NCI-H82 treated with DMSO at 0.1 percent for 48 hours (cell line): ENCODE measurements at regions not wholly inside any gene's neighbourhood (a gene's known extent, or its start where the extent isn't known, plus 50 kb on each side); places are given as distances from the start of the nearest gene placed in this dataset.
A peak's percentile ranks its signal among the peaks of the same experiment; 100 is the strongest.

Source experiments
- DNase-seq: peaks from one replicate; lab custom pipeline; 2025; ENCODE audit not compliant: unreplicated experiment; lab: John Stamatoyannopoulos, UW

DNA sequence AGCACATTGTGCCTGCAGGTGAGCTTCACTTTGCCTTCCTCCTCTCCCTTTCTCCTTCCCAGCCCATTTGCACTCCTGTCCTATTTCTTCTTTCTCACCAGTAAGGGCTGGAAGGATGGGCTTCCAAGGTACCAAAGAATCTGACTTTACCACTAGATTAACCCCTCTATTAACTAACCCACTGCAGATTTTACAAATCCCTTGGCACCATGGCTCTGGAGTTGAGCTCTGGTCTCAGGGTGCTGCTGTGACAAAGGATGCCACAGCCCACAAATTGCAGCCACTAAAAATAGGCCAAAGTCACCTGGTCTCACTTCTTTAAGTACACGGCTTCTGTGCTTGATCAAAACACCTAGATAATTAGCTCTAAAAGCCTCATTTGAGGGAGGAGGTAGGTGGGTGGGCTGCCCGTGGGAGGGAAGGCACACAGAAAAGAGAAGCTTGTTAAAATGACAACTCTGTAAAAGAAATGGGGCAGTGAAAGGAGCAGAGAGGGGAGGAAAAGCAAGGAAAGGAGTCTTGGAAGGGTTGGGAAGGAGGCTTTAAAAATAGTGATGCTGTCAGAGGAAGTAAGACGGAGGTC is 327.4 kb downstream of the DRD1 start:
- DNase-seq, result no peak

DNA sequence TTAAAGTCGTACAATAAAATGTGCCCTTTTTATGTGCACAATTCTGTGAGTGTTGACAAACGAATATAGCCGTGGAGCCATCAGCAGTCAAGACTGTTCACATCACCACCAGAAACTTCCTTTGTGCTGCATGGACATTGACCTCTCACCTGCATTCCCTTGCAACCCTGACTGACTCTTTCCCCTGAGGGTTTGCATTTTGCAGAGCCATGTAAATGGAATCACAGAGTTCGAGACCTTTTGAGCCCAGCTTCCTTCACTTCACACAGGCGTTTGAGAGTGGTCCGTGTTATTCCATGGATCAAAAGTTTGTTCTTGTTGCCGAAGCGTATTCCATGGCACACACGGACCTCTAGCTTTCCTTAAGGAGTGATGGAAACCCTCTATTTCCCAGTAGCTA is 328.2 kb downstream of the DRD1 start:
- no peak for DNase-seq

DNA sequence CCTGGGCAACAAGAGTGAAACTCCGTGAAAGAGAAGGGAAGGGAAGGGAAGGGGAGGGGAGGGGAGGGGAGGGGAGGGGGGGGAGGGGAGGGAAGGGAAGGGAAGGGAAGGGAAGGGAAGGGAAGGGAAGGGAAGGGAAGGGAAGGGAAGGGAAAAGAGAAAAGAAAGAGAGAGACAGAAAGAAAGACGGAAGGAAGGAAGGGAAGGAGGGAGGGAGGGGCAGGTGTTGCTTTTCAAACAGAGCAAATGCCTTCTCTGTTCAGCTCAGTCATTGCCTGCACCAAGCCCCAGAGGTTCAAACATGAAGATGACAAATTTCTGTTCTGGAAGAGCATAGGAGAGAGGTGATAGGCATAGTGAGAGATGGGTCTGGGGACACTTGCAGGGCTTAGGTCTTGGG is 330.0 kb downstream of the DRD1 start:
- no peak for DNase-seq

DNA sequence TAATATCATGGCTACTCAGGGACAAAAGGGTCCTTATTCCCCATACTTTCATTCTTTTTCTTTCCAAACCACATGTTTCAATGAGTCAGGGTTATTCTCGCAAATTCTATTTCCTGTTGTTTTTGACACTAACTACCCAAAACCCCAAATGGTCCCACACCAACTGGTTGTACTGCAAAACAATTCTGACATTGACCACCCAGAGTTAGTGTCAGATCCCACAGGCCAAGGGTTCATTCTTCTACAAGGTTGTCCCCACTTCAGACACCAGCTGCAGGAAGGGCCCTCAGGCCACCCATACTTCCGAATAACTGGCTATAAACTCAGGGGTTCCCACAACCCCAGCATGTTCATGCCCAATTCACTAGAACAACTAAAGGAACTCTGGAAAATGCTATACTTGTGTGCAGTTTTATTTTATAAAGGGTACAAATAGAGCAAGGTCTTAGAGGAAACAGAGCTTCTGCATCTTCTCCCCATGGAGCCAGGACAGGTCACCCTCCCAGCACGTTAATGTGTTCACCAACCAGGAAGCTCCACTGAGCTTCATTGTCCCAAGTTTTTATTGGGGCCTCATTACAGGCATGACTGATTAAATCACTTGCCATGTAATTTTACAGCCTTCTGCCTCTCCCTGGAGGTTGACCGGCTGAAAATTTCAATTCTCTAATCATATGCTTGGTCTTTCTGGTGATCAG is 334.8 kb downstream of the DRD1 start:
- DNase-seq, result no peak

DNA sequence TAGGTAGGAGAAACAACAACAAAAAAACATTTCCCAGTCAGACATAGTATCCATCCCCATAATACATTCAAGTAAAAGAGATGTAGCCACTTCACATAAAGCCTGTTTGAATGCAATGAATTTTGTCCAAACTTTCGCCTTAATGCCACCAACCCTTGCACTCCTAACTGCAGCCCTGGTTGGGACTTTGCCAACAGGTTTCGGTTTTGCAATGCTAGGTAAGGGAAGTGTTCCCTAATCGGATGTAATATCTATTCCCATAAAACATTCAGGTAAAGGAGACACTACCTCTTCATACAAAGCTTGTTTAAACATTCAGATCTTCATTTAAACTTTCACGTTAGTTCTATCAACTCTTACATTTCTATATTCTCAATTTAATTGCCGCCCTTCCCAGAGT is 336.1 kb downstream of the DRD1 start:
- DNase-seq, result no peak

DNA sequence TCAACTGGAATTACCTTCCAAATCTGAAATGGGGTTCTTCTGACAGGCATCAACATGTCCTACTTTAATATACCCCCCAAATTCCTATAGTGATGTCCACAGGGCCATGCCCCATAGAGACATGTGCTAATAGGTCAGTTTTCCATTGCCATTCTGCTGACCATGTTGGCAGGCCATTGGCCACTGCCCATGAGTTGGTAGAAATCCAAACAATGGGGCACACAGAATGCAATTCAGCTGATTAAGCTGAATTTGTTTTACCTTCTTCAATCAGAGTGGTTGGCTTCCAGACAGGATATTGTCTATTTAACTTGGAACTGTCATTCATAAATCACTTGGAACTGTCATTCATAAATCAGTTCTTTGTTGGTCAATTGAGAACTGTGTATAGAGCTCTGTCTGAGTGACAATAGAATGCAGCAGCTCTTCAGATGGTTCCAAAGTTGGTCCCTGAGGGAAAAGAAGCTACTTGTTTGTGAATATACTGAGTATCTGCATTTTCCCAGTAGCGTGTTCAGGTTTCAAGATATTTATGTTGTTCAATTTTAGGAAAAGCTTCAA is 336.9 kb downstream of the DRD1 start:
- DNase-seq, result no peak

DNA sequence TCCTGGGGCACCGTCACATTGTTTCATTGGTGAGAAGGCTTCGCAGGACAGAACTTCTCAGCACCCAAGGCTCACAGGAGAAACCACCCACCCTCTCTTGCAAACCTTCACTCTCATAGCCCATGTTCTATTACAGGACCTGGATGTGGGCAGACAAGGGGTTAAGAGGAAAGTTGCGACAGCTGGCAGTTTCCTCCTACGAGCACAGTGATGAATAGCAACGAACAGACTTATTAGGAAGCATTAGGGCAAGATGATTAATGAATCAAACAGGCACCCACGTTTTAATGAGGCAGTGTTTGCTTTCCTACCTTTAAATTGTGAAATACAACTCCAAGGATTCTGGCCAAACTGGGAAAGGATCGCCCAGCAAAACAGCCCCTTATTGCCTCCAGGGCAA is 339.3 kb downstream of the DRD1 start:
- peak; percentile 64 for DNase-seq

DNA sequence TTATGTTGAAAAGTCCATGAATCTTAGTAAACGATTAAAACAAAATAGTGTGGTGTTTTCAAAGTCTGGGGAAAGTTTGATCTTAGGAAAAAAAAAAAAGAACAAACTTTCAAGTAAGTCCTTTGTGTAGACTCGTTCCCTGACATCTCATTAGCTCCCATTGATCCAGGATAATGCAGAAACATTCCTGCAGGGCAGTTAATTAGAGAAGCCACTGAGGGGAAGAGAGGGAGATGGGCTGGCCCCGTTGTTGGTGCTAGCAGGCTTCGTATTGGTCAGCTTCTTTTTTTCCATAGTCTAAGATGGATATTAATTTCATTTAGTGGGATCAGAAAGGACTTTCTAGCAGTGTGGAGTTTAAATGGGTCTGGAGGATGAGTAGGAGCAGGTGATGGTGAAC is 340.2 kb downstream of the DRD1 start:
- no peak for DNase-seq

DNA sequence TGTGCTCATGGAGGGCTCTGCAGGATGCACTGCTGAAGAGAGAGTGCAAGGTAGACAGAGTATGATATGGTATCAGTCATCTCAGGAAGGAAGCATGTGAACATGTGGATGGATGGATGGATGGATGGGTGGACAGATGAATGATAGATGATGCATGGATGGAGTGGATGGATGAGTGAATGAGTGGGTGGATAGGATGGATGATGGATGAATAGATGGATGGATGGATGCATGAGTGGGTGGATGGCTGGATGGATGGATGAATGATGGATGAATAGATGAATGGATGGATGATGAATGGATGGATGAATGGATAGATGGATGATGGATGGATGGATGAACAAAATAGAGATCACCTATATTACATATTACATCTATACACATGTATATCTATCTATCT is 341.3 kb downstream of the DRD1 start:
- DNase-seq, result no peak

DNA sequence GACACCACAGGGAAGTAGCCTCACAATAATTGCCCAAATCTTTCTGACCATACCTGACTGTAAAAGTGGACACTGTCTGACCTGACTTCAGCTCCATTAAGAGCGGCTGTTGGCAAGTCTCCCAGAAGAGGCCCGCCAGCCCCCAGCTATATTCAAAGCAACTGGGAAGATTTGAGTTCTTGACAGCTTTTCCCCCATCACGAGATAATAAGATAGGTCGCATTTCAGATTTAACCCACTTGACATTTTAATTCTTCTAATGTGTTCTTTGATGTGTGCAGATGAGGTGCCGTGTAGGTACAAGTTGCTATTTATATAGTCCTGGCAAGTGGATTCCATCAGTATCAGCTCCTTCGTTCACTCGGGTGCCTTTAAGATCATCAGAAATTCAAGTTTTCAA is 345.7 kb downstream of the DRD1 start:
- DNase-seq, result peak; percentile 15

DNA sequence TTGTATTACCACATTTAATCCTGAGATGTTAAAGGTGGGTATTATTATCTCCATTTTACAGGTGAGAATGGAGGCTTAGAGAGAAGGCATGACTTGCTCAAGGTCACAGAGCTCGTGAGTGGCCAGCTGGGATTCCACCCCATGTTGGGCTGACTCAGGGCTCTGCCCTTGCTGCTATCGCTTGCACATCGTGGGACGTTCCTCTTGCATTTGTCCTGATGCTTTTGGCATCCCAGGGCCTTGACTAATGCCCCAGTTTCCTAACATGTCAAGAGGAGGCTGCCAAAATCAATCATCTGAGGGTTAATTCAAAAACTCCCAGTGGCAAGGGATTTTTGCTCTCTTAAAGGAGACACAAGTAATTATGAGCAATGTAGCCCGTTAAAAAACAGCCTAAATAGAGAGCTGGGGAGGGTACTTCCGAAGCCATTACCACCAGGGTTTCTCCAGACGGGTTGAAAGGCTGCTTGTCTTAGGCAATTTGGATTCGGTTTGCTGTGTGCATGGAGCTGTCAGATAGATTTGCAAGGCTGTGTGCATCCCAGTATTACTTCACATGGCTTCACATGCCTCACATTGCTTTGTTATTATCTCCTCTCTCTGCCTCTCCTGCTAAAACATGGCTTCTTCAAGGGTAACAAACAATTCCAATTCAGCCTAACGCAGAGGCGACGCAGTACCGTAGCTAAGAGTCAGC is 347.4 kb downstream of the DRD1 start:
- no peak for DNase-seq

DNA sequence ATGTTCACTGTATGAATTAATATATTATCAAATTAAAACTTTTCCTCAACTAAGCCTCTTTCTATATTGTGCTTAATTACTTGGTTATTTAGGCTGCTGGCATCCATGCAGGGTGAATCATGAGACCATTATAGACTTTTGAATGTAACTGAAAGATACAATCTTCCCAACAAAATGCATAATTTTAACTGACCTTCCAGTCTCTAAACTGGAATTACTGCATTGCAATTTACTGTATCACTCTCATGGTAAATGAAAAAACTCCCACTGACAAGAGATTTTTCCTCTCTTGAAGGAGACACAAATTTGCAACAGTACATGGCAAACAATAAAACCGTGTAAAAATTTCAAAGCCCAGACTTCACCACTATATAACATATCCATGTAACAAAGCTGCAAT is 349.5 kb downstream of the DRD1 start:
- DNase-seq, result no peak

DNA sequence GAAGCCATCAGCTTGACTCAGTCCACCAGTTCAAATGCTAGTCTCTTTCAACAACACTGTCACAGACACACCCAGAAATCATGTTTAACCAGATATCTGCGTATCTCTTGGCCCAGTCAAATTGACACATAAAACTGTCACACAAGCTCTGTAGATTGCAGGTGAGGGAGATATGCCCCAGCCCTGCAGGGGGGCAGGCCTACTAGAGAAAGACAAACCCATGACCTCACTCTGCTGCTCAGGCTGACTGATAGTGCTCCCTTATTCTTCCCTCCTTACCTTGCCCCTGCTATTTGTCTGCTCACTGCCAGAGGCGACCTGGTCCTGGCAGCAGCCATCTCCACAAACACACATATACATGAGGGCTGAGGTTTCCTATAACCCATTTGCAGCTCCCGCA is 351.3 kb downstream of the DRD1 start:
- DNase-seq, result no peak

DNA sequence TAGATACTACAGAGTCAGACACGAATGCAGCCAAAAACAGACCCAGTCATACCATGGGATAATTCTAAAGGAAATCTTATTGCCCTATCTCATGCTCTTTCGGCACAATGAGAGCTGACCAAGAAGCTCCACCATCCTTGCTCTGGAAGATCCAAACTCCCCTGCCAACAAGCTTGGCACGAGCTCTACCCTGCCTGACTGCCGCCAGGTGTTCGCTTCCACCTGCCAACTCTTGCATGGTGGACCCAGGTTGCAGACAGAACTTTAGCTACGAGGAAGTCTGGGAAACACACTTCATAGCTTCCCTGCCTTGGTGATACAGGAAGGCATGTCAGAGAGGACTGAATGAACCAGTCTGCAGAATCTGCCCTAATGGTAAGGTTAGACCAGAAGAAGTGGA is 355.0 kb downstream of the DRD1 start:
- DNase-seq, result no peak

DNA sequence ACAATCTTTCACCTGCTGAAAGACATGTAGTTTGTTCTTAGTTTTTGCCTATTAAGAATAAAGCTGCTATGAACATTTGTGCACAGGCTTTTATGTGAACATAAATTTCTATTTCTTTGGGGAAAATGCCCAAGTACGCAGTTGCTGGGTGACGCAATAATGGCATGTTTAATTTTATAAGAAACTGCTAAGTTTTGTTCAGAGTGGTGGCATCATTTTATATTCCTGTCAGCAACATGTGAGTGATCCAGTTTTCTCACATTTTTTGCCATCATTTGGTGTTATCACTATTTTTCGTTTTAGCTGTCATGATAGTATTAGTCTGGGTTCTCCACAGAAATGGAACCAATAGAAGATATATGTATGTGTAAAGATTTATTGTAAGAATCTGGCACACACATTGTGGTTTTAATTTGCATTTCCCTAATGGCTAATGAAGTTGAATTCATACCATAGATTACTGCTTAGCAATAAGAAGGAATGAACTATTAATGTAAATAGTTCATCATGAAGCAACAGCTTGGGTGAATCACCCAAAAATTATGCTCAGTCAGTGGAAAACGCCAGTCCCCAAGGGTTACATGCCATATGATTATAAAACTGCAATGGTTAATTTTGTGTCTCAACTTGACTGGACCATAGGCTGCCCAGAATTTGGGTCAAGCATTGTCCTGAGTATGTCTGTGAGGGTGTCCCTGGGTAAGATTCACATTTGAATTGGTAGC is 358.6 kb downstream of the MSX2 start:
- no peak for DNase-seq

DNA sequence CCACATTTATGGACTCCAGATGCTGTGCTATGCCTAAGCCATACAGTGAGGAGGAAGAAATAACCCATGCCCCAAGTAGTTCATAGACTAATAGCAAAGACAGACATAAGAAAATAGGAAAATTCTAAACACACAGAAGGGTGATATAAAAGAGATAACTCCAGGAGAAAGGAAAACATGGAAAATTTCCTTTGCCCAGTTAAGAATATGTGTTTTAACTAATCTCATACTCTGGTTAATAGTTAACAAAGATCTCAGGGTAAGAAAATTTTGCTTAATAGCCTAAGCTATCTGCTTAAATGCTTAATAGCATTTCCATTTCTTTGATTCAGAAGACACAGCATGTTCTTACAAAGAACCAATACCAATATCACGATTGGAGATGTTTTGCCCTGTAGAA is 358.0 kb downstream of the MSX2 start:
- DNase-seq, result no peak

DNA sequence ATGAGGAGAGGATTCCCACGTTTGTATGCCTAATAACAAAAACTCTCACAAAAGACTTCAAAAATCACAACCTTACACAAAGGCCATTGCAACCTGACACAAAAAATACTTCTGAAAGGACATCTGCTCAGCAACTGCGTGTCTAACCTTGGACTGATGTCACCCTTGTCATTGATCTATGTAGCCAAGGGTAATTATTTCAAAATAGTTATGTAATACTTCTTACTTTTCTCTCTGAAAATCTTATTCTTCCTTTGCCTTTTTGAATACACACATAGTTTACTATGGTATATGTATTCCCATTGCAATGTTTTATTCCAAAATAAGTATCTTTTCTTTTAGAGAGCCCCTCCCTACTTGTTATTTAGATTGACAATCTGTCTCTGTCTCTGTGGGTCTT is 355.3 kb downstream of the MSX2 start:
- no peak for DNase-seq

DNA sequence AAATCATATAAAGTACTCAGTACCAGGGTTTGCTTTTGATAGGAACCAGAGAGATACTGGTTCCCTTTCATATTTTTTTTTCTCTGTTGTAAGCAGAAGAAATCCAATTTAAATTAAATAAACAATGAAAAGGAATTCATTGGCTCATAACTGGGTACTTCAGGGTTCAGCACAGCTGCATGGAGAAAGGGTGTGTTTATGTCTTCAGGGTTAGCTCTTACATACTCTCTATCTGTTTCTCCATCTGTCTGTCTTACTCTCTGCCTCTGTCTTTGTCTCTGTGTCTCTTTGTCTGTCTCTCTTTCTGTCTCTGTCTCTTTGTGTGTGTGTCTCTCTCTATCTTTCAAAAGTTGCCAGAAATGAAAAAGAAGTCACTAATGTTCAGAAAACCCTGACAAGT is 345.9 kb downstream of the MSX2 start:
- no peak for DNase-seq

DNA sequence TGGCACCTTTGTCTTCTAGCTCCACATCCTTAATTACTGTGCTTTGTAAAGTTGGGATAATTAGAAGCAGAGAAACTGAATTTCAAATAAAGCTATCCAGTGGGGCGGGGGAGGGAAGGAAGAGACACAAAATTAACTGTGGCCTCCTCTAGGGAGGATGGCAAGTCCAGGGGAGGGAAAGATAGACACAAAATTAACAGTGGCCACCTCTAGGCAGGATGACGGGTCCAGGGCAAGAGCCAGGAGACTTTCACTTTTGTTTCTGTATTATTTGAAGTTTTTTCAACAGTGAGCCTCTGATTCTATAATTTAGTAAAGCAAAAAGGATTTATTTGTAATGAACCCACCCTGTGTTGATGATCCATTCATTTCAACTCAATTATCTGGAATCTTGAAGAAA is 335.9 kb downstream of the MSX2 start:
- DNase-seq, result no peak

DNA sequence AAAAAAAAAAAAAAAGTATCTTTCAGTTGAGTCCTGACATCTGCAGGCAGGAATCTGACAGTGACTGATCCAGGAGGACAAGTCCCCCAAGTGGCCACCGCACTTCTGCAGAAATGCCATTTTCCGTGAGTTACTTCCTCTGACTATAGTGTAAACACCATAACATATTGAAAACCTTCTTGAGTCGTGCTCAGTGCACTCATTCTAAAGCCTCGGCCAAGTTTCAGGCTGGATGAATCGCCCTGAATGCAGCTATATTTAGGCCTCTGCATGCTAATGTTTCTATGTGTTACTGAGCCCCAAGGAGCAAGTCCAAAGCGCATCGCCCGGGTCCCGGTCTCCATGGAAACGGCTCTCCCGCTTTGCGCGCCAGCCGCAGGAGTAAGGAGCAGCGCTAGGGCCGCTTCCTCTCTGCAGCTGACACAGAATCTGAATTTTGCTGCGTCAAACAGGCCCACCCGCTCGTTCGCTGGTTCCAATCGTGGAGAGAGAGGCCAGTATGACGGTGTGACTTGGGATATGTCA is 335.4 kb downstream of the MSX2 start:
- DNase-seq, result no peak

DNA sequence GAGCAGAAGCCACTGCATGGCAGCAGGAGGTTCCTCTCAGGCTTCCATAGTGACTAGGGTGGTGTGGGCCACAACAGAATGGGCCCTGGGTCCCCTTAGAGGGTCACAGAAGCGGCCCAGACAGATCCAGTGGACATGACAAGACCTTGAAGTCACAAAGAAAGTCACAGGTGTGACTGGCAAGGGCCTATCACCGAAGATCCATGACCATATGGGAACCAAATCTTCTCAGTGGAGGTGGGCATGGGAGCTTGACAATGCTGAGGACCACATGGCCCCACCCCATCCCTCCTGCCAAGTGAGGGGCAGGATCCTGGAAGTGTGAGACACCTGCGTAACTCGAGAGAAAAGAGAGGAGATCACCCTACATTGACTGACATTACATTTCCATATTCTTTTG is 332.4 kb downstream of the MSX2 start:
- DNase-seq, result no peak
